HG02759 (cell line): ENCODE measurements at regions not wholly inside any gene's neighbourhood (a gene's known extent, or its start where the extent isn't known, plus 50 kb on each side); places are given as distances from the start of the nearest gene placed in this dataset.

Source experiments
- ATAC-seq: cut with Tn5 transposase; IDR thresholded peaks from one replicate; pipeline ENCODE4 v1.9.1; 2021; ENCODE audit warnings: mild to moderate bottlenecking, moderate library complexity; ENCODE audit not compliant: unreplicated experiment

DNA sequence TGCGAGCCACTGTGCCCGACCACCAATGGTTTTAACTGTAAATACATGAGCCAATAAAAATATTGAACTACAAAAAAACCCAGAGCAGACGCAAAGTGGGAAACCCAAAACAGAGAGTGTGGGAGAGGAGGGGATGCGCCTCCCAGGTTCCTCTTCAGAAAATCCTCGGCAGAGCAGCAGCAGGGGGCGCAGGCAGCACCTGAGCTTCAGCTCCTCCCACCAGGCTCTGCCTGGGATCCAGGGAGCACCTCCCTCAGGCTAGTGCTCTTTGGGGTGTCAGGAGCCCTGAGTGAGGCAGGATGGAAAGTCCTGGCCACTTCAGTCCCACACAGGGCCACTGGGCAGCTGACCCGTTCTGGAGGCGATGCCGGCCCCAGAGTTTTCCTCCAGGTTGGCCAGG lies 536.9 kb upstream of the CDH4 start:
- ATAC-seq = no peak

DNA sequence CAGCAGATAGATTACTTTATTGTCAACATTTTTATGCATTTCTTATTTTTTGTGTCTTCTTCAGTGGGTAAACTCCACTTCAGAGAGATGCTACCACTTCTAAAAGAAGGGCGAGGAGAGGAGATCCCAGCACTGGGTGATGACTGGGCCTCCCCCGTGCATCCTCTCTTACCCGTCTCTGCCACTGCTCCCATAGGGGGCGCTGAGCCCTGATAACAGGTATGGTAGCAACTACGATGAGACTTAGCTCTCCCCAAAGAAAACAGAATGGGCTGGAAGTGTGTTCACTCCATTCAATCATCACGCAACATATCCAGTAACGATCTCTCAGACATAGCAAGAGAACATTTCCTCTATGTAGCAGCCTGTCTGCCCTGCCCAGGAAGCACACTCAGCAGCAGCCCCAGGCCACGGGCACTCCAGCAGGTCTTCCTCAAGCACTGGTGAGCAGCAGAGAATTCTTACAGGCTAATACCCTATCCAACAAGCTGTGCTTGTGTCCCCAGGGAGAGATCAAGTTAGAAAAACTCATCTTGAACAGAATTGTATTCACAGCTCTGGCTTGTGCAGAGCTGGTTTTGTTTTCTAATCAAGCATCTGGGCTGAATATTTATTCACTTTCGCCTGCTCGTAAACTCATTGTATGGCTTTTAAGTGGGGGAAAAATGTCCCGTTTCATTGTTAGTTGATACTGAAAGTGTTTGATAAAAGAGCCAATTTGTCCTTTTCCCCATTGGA lies 533.1 kb upstream of the CDH4 start:
- no peak for ATAC-seq

DNA sequence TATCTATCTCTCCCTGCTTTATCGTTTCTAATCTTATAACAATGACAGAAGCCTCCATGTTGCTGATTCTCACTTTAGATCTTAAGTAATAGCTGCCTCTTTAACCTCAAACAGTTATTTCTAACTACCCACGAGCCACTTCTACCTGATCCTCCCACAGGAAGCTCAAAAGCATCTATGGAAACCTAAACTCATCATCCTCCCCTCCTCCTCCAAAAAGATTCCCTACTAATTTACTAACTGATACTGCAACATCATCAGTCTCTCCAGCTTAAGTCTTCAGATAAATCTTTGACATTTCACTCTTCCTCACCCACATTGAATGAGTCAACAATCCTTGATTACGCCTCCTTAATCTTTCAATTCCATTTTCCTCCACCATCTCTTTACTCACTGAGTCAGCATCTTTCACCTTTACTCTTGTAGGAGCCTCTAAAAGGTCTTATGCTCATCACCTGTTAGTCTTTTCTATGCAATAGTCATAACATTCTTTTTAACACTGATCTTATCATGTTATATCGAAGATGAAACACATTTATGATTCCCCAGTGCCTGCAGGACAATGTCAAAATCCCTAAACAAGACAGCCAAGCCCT lies 526.7 kb upstream of the CDH4 start:
- no peak for ATAC-seq

DNA sequence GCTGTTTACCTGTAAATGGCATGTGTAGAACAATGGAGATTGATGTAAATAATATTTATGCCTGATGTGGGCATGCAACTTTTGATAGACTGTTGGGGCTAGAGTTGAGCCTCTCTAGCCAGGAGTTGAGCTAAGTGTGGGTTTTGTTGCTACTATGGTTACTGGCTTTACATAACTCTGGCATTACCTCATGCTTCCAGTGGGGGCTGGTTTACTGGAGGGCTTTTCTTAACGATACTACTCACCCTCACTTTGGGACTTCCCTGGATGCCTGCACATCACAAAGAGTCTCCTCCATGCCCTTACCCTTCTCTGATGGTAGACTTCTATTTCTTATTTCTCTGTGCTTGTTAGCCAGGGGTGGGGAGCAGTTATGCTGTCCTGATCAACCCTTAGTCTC lies 524.6 kb upstream of the CDH4 start:
- no peak for ATAC-seq

DNA sequence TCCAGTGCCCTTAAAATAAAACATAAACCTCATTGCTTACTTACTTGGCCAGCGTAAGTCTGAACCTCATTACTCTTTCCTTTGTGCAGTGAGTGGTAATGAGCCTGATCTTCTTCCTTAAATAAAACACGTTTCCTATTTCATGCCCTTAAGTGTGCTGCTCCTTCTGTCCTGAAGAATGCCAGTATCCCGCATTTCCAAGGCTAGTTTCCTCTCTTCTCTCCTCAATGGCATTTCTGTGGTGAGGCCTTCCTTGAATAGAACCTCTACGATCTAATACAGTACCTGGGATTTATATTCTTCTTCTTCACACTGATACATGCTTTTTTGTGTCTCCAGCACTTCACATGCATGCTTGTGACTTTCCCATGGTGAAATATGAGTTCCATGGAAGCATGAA lies 523.4 kb upstream of the CDH4 start:
- no peak for ATAC-seq

DNA sequence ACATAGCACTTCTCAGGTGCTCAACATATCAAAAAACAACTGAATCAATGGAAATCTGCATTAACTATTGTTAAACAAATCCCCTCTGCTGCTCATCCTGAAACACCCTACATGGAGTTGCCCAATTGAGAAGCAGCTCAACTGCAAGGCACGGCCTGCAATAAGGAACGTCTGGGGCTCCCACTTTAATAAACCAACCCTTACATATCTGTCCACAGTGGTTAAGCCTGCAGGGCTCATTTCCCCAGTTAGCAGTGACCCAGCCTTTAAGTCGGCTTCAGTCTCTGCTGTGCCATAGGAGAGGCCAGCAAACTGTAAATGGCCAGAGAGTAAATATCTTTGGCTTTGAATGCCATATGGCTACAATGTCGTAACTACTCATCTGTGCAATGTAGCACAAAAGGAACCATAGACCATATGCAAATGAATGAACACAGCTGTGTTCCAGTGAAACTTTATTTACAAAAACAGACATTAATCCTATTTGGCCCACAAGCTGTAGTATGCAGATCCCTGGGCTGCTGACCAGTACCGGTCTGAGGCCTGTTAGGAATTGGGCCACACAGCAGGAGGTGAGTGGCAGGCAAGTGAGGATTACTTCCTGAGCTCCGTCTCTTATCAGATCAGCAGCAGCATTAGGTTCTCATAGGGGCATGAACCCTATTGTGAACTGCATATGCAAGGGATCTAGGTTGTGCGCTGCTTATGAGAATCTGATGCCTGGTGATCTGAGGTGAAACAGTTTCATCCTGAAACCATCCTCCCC lies 522.7 kb upstream of the CDH4 start:
- no peak for ATAC-seq

DNA sequence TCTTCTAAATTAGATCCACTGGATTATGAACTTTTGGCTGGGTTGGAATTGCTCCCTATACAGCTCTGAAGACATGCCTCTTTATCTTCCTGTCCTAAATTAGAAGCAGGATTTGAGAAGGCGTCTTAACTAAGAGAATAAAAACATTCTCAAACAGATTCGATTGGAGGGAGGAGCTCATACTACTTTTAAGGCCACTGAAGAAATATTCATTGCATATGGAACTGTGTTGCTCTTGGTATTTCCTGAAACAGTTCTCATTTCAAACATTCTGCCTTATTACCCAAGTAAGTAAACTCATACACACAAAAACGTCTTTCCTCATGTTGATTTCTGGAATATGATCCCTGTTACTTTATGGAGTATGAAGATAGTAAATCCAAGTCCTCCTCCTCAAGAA lies 519.7 kb upstream of the CDH4 start:
- no peak for ATAC-seq

DNA sequence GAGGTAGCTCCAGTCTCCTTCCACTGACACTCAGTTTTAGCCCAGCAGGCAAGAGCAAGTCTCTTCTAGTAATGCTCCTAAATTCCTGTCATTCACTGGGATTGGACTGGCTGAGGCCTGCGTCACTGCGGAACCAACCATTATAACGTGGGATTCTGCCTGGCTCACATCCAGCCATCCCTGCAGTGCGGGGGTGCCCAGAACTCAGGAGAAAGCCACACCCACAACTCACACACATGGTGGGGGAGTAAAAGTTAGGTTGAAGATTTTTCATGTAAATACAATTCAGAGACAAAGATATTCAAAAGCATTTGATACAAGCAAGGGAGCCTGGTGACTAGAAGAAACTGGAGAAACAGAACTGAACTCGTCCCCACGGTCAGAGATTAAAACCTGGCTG lies 504.0 kb upstream of the CDH4 start:
- ATAC-seq = no peak

DNA sequence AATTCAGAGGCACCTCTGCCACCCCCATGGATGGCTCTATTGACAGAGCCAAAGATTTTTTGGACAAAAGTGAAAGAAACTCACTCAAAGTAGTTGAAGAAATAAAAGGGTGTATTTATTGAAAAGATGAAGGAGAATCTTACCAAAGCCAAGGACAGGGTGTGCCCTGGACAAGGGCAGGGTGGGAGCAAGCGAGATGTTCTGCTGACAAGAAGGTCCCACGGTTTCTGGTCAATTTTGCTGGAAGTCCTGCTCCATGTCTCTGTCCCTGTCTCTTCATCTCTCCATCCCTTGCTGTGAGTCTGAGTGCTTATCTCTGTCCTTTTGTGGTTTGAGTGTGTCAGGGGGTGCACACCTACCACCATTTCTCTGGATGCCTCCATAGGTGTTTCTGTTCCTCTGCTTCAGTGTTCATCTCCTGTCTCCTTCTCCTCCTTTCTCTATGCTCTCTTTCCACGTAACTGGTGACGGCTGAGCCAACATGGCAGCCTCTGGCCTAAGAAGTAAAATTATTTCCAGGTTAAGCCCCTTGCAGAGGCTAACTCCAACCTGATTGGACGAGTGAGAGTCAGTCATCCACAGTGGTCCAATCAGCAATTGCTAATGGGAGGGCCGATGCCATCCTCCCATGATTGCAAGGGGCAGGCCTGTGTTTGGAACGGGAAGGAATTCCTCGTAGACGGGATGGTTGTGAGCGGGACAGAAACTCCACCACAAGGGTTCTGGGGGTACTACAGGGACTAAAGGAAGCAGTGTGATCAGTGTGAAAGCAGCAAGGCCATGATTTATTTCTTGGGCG lies 502.1 kb upstream of the CDH4 start:
- no peak for ATAC-seq

DNA sequence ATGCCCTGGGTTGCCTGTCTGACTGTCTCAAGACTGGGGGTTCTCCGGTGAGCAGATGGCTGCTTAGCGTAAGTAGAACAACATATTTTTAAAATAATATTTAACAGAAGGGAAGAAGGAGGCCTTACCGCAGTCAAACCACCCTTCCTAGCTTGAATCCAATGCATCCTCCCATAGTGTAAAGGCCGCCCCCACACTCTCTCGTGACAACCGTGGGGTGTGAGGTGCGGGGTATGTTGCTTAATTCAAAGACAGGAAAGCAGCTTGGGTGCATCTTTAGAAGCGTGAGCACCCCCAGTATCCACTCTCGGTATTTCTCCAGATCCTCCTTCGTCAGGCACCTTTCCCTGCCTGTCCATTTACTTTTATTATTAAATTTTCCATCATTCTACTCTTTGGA lies 501.2 kb upstream of the CDH4 start:
- ATAC-seq = no peak

DNA sequence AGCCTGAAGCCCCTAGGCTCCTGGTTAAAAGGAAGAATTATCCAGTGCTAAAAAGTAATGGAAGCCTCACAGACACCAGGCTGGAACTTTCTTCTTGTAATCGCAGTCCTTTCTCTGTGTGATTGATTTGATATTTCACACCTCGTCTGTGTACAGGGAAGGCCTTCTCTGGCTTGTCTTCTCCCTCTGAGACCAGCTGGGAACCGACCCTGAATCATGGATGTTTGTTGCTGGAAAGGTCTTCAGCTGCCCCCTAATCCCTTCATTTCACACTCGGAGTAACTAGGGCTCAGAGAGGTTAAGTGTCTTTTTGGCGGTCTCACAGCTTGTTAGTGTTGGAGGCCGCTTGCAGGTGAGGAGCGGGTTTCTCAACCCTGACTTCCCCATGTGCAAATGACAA lies 500.2 kb upstream of the CDH4 start:
- no peak for ATAC-seq

DNA sequence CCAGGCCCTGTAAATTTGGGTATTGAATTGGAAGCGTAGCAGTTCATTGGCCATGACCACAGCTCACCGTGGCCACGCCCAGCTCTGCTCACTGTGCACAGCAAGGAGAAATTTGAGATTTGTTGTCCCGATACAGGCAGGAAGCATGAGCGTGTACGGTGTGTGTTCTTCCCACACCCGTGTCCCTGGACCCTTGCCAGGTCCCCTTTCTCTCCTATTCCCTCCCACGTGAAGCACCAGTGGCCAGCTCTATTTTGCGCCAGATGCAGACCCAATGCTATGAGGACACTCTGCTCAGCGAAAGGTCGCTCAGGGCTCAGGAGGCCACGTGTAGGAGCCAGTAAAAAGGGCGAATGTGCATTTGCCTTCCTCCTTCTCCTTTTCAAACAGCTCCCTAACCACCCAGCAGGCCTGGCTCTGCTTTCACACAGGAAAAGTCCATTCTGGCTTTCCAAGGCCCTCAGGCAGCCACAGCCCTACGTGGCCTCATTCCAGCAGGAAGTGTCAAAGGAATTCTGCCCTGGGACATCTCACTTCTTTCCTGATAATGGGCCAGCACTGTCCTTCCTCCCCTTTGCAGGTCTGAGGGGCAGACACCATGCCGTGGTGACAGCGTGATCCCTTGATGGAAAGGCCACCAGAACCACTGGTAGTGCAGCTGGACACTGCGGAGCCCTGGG lies 499.2 kb upstream of the CDH4 start:
- no peak for ATAC-seq

DNA sequence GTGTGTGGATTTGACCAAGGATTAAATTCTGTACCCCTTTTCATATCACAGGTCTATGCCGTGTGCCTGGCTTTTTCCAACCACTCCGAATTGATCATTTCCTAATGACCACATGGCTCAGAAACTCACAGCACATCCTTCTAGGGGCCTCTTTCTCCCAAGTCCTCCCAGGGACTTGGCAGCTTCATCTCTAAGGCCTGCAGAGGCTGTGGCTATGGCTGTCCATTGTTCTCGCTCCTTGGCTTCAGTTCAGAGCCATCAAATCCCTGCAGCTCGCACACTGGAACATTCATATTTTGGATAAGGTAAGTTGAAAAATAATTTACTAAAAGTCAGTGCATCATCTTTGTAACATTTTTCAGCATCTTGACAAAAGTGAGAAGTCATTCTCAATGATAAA lies 497.2 kb upstream of the CDH4 start:
- ATAC-seq = no peak

DNA sequence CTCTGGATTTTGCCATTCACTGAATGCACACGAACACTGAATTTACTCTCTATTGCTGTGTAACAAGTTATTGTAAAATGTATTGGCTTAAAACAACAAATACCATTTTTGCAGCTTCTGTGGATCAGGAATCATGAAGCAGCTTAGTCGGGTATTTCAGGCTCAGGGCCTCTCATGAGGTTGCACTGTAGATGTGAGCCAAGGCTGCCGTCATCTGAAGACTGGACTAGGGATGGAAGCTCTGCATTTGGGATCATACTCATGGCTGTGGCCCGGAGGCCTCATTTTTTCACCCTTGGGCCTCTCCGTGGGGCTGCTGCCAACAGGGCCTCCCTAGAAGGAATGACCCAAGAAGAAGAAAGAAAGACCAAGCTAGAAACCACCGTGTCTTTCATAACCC lies 492.4 kb upstream of the CDH4 start:
- no peak for ATAC-seq

DNA sequence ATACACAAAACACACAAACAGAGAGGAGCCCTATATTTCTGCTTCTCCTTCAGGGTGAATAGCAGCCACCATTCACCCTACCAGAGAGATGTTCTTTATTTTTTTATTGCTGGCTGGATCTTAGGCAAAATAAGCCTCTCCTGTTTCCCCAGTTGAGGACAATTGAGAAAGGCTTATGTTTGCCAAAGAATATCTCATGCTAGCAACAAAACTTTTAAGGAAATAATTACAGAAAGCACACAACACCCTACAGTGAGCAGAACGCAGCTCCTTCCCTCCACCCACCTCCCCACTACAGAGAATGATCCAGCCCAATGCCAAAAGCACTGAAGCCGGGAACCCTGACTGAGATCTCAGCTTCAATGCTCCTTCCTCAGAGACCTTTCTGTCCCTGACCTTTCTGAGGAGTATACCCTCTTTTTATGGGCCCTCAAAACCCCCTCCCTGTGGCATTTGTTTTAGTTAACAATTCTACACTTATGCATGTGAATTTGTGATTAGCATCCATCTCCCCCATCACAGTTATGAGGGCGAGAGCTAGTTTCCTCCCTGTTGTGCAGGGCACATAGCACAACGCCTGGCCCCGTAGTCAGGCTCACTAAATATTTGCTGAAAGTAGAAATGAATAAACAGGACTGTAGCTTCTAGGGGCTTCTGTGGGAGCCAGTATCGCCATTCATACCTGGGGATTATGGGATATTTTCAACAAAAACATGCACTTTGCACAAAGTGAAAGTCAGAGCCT lies 491.6 kb upstream of the CDH4 start:
- no peak for ATAC-seq

DNA sequence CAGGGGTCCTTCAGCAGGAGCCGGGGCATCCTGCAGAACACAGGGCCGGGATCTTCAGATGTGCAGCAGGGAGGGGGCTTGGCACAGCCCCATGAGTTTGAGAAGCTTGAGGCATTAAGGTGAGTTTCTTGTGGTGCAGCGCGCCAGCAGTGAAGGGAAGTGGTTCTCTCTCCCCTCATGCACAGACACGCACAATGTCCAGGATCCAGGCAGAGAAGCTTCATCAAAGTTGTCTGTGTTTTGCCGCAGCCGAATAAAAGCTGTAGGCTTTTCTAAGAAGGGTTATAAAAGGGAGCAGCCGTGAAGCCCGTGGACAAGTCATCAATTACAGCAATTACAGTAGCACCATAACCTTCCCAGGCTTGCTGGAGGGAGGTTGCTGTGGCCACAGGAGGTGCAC lies 491.0 kb upstream of the CDH4 start:
- no peak for ATAC-seq

DNA sequence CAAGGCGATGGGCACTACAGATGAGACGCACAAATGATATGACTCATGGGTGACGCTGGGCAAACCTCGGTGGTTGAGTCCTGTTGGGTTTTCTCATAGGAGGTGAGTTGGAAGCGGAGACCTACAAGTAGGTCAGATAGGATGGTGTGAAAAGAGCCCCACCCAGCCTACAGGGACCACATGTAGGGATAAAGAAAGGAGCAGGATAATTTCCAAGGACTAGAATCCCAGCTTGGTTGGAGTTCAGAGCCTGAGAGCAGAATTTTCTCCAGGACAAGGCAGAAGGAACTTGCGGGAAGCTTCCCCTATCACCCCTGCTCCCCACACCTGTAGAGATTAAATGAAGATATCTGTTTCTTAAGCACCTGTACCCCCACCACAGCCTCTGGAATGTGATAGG lies 489.7 kb upstream of the CDH4 start:
- ATAC-seq = no peak

DNA sequence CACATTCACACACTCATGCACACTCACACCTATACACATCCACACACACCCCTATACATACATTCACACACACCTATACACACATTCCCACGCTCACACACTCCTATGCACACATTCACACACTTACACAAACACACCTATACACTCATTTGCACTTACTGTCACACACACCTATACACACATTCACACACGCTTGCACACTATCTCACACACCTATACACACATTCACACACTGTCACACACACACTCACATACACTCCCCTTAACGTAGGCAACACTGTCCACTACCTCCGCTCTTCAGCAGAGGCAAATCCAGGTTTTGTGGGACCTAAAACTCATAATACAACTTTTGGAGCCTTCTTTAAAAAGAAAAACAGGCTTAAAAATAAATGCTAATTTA lies 487.7 kb upstream of the CDH4 start:
- ATAC-seq = no peak

DNA sequence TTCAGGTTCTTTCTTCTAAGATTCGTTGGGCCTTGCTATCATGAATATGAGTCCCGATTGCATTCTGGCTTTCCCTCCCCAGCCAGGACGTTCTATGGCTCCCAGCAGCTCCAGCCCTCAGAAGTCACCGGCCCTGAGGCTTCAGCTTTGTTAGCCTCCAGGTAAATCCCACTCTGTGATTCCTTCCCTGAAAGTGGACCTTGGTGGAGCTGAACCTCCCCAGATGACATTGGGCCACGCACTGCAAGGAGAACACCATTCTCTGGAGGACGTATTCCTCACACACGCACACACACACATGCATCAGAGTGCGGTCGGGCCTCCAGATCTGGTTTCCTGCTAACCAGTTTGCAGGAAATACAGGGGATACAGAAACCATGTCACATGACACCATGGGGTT lies 487.3 kb upstream of the CDH4 start:
- no peak for ATAC-seq

DNA sequence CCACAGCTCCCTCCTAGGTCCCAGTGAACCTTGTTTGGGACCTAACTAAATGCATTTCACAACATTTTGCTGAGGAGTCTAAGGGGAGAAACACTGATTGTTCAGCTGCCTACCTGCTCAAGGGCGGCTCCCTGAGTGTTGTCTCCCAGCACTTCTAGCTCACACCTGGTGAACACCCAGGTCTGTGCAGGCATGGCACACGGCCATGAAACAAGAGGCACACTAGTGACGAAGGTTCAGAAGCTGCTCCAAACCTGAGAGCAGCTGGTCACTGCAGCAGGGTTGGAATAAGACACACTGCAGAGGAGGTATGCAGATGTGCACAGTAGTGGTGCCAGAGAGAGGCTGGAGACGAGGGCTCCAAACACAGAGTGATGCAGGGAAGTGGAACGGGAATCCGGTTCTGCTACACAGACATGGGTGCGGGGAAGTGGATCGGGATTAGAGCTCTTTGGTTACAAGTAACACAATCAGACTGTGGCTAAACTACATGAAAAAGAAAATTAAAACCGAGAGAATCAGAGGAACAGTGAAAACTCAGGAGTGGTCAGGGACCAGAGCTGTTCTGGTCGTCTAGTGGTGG lies 486.1 kb upstream of the CDH4 start:
- no peak for ATAC-seq
